ENCODE measurements at regions not wholly inside any gene's neighbourhood (a gene's known extent, or its start where the extent isn't known, plus 50 kb on each side); places are given as distances from the start of the nearest gene placed in this dataset.
"Not testable (repeated sequence)": the region's sequence is repeated elsewhere in the genome, so short reads cannot be mapped to it uniquely, and the experiment has no call there.

- WGBS: 67% methylated on average over 4 of the region's 4 CpGs
These were observed 571.8 kb downstream of the NUP35 start for GRCh38 chr2:183696028-183696427.

GRCh38 chr2:183709829-183710228 is 585.6 kb downstream of the NUP35 start:
- Histone ChIP-seq H3K36me3 (ENCODE audit: insufficient read depth) (no peaks in the 10 kb centered on the region), H3K27ac (ENCODE audit: low read depth) (no peak overlapping the region), H3K4me1 (ENCODE audit: insufficient read depth) (no peaks in the 10 kb centered on the region), H3K4me3 (ENCODE audit: low read depth, low read length) (no peak overlapping the region)
- WGBS: 73% methylated on average over 1 of the region's 1 CpG
- no peak for DNase-seq (ENCODE audit: extremely low spot score)

More at GRCh38 chr2:183696028-183696427, 571.8 kb downstream of the NUP35 start:
- Histone ChIP-seq H3K4me1 (ENCODE audit: insufficient read depth) (no peaks in the 10 kb centered on the region), H3K4me3 (ENCODE audit: low read depth, low read length) (no peak overlapping the region), H3K36me3 (ENCODE audit: insufficient read depth) (no peaks in the 10 kb centered on the region), H3K27ac (ENCODE audit: low read depth) (no peak overlapping the region)
- no peak for DNase-seq (ENCODE audit: extremely low spot score)

- H3K4me1 ChIP-seq (ENCODE audit: insufficient read depth): no peaks in the 10 kb centered on the region
- 65% methylated on average over 3 of the region's 3 CpGs for WGBS
These were observed 594.0 kb downstream of the NUP35 start for GRCh38 chr2:183718246-183718645.

DNA sequence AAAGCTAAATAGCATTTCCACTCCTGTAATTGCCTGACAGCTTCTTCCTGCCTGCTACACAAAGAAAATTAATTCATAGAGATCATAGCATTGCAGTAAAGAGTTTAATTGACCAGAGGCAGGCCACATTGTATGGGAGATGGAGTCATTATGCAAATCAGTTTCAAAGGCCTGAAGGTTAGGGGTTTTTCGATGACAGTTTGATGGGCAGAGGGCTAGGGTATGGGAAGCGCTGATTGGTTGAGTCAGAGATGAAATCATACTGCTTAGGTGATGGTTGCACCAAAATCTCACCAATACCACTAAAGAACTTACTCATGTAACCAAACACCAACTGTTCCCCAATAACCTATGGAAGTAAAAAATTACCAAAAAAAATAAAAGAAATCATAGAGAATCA is 599.0 kb downstream of the NUP35 start:
- H3K4me3 ChIP-seq (ENCODE audit: low read depth, low read length): no peak overlapping the region
- WGBS: 93% methylated on average over 2 of the region's 2 CpGs
- H3K4me1 ChIP-seq (ENCODE audit: insufficient read depth): no peaks in the 10 kb centered on the region
- H3K36me3 ChIP-seq (ENCODE audit: insufficient read depth): no peaks in the 10 kb centered on the region
- no peak for DNase-seq (ENCODE audit: extremely low spot score)
- H3K27ac ChIP-seq (ENCODE audit: low read depth): no peak overlapping the region

More at GRCh38 chr2:183718246-183718645, 594.0 kb downstream of the NUP35 start:
- no peaks in the 10 kb centered on the region for H3K36me3 ChIP-seq (ENCODE audit: insufficient read depth)
- DNase-seq (ENCODE audit: extremely low spot score): no peak
- no peak overlapping the region for H3K27ac ChIP-seq (ENCODE audit: low read depth)
- H3K4me3 ChIP-seq (ENCODE audit: low read depth, low read length): no peak overlapping the region

DNA sequence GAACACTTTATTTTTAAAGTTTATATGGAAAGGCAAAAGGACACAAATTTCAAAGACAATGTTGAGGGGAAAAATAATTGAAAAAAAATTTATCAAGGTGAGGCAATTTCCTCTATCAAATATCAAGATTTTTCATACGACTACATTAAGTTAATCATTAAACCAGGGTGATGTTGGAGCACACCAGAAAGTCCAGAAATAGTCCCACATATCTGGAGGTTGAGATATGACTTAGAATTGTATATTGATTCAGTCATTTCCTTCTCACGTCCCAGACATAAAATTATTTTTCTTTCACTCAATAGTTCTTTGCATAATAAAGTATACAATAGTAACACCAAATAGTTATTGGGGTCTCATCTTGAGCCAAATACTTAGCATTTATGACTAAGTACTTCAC is 605.1 kb downstream of the NUP35 start:
- H3K36me3 ChIP-seq (ENCODE audit: insufficient read depth): no peaks in the 10 kb centered on the region
- no peak for DNase-seq (ENCODE audit: extremely low spot score)
- H3K4me1 ChIP-seq (ENCODE audit: insufficient read depth): no peaks in the 10 kb centered on the region
- H3K4me3 ChIP-seq (ENCODE audit: low read depth, low read length): no peak overlapping the region
- 67% methylated on average over 2 of the region's 2 CpGs for WGBS
- H3K27ac ChIP-seq (ENCODE audit: low read depth): no peak overlapping the region

GRCh38 chr2:183740241-183740640 is 616.0 kb downstream of the NUP35 start:
- no peak for DNase-seq (ENCODE audit: extremely low spot score)
- H3K4me3 ChIP-seq (ENCODE audit: low read depth, low read length): no peak overlapping the region
- 77% methylated on average over 2 of the region's 2 CpGs for WGBS

DNA sequence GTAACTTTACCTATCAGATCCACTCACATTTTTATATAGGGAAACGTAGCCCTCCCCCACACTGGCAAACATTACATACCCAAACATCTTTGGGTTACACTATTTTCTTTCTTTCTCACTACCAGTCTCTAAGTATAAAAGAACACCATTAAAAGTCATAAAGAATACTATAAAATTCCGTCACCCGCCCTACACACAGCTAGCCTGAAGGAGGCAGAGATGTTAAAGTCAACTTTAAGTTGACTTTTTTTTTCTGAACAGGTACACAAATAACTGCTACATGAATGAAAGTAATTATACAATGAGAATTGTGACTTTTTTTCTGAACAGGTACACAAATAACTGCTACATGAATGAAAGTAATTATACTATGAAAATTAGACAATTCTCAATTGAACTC is 628.3 kb downstream of the NUP35 start:
- H3K4me3 ChIP-seq (ENCODE audit: low read depth, low read length): no peak overlapping the region
- WGBS: 81% methylated on average over 3 of the region's 3 CpGs
- H3K36me3 ChIP-seq (ENCODE audit: insufficient read depth): no peaks in the 10 kb centered on the region
- no peak overlapping the region for H3K27ac ChIP-seq (ENCODE audit: low read depth)
- DNase-seq (ENCODE audit: extremely low spot score): no peak
- H3K4me1 ChIP-seq (ENCODE audit: insufficient read depth): no peaks in the 10 kb centered on the region

More at GRCh38 chr2:183740241-183740640, 616.0 kb downstream of the NUP35 start:
- Histone ChIP-seq H3K36me3 (ENCODE audit: insufficient read depth) (no peaks in the 10 kb centered on the region), H3K4me1 (ENCODE audit: insufficient read depth) (no peaks in the 10 kb centered on the region), H3K27ac (ENCODE audit: low read depth) (no peak overlapping the region)

DNA sequence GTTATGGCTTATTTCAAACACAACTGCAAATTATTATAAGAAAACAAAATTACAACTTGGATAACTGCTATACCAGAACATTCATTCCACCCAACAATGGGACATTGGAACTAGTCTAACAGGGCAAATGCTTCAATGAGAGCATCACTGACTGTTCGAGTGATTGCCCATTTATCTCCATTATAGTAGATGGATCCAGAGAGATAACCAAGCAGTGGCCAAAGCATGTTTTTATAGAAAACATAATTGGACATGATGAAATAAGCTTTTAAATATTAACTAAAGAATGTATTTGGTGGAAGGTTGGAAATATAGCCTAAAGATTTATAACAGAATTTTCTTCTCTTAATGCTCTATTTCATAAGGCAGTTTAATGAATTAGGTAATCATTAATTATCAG is 634.8 kb downstream of the NUP35 start:
- Histone ChIP-seq H3K4me3 (ENCODE audit: low read depth, low read length) (no peak overlapping the region), H3K27ac (ENCODE audit: low read depth) (no peak overlapping the region), H3K36me3 (ENCODE audit: insufficient read depth) (no peaks in the 10 kb centered on the region), H3K4me1 (ENCODE audit: insufficient read depth) (no peaks in the 10 kb centered on the region)
- 90% methylated on average over 1 of the region's 1 CpG for WGBS
- DNase-seq (ENCODE audit: extremely low spot score): no peak

- H3K36me3 ChIP-seq (ENCODE audit: insufficient read depth): no peaks in the 10 kb centered on the region
- 68% methylated on average over 3 of the region's 3 CpGs for WGBS
- H3K4me1 ChIP-seq (ENCODE audit: insufficient read depth): no peaks in the 10 kb centered on the region
- H3K4me3 ChIP-seq (ENCODE audit: low read depth, low read length): no peak overlapping the region
- H3K27ac ChIP-seq (ENCODE audit: low read depth): no peak overlapping the region
- DNase-seq (ENCODE audit: extremely low spot score): no peak
These were observed 649.5 kb downstream of the NUP35 start for GRCh38 chr2:183773775-183774174.

GRCh38 chr2:183780072-183780471 is 655.8 kb downstream of the NUP35 start:
- H3K27ac ChIP-seq (ENCODE audit: low read depth): no peak overlapping the region
- 43% methylated on average over 2 of the region's 2 CpGs for WGBS

DNA sequence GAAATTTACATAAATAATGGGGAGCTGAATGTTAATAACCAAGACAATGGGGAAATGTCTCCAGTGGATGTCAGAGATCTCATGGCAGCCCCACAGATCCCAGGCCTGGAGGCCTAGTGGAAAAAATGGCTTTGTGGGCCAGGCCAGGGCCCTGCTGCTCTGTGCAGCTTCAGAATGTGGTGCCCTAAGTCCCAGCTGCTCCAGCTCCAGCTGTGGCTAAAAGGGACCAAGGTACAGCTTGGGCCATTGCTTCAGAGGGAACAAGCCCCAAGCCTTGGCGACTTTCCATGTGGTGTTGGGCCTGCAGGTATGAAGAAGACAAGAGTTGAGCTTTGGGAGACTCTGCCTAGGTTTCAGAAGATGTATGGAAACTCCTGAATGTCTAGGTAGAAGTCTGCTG is 658.2 kb downstream of the NUP35 start:
- H3K4me1 ChIP-seq (ENCODE audit: insufficient read depth): no peaks in the 10 kb centered on the region
- H3K27ac ChIP-seq (ENCODE audit: low read depth): no peak overlapping the region
- no peak for DNase-seq (ENCODE audit: extremely low spot score)
- H3K36me3 ChIP-seq (ENCODE audit: insufficient read depth): no peaks in the 10 kb centered on the region
- WGBS: 65% methylated on average over 1 of the region's 1 CpG
- H3K4me3 ChIP-seq (ENCODE audit: low read depth, low read length): no peak overlapping the region

More at GRCh38 chr2:183780072-183780471, 655.8 kb downstream of the NUP35 start:
- Histone ChIP-seq H3K4me3 (ENCODE audit: low read depth, low read length) (no peak overlapping the region), H3K36me3 (ENCODE audit: insufficient read depth) (no peaks in the 10 kb centered on the region), H3K4me1 (ENCODE audit: insufficient read depth) (no peaks in the 10 kb centered on the region)
- DNase-seq (ENCODE audit: extremely low spot score): no peak

DNA sequence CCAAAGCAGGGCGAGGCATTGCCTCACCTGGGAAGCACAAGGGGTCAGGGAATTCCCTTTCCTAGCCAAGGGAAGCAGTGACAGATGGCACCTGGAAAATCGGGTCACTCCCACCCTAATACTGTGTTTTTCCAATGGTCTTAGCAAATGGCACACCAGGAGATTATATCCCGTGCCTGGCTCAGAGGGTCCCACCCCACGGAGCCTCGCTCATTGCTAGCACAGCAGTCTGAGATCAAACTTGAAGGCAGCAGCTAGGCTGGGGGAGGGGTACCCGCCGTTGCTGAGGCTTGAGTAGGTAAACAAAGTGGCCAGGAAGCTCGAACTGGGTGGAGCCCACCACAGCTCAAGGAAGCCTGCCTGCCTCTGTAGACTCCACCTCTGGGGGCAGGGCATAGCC is 664.6 kb downstream of the NUP35 start:
- 69% methylated on average over 8 of the region's 8 CpGs for WGBS
- not testable (repeated sequence) for DNase-seq (ENCODE audit: extremely low spot score); H3K27ac ChIP-seq (ENCODE audit: low read depth); H3K36me3 ChIP-seq (ENCODE audit: insufficient read depth); H3K4me1 ChIP-seq (ENCODE audit: insufficient read depth); H3K4me3 ChIP-seq (ENCODE audit: low read depth, low read length)

- not testable (repeated sequence) for DNase-seq (ENCODE audit: extremely low spot score); H3K4me1 ChIP-seq (ENCODE audit: insufficient read depth); H3K27ac ChIP-seq (ENCODE audit: low read depth); H3K4me3 ChIP-seq (ENCODE audit: low read depth, low read length); H3K36me3 ChIP-seq (ENCODE audit: insufficient read depth)
- WGBS: 97% methylated on average over 26 of the region's 26 CpGs
These were observed 668.1 kb downstream of the NUP35 start for GRCh38 chr2:183792165-183792924.

DNA sequence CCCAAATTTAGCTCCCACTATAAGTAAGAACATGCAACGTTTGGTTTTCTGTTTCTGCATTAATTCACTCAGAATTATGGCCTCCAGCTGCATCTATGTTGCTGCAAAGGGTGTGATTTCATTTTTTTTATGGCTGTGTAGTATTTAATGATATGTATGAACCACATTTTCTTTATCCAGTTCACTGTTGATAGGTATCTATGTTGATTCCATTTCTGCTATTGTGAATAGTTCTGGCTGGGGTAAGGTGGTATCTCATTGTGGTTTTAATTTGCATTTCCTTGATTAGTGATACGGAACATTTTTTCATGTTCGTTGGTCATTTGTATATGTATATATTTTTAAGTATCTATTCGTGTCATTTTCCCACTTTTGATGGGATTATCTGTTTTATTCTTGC is 674.3 kb downstream of the NUP35 start:
- Histone ChIP-seq H3K36me3 (ENCODE audit: insufficient read depth) (no peaks in the 10 kb centered on the region), H3K4me3 (ENCODE audit: low read depth, low read length) (no peak overlapping the region), H3K4me1 (ENCODE audit: insufficient read depth) (no peaks in the 10 kb centered on the region), H3K27ac (ENCODE audit: low read depth) (no peak overlapping the region)
- 74% methylated on average over 4 of the region's 4 CpGs for WGBS
- DNase-seq (ENCODE audit: extremely low spot score): no peak
